GM18861 (cell line): ENCODE measurements at regions not wholly inside any gene's neighbourhood (a gene's known extent, or its start where the extent isn't known, plus 50 kb on each side); places are given as distances from the start of the nearest gene placed in this dataset.

ENCODE experiments used
- ATAC-seq: cut with Tn5 transposase; IDR thresholded peaks from one replicate; pipeline ENCODE4 v1.9.1; 2021; ENCODE audit not compliant: unreplicated experiment

DNA sequence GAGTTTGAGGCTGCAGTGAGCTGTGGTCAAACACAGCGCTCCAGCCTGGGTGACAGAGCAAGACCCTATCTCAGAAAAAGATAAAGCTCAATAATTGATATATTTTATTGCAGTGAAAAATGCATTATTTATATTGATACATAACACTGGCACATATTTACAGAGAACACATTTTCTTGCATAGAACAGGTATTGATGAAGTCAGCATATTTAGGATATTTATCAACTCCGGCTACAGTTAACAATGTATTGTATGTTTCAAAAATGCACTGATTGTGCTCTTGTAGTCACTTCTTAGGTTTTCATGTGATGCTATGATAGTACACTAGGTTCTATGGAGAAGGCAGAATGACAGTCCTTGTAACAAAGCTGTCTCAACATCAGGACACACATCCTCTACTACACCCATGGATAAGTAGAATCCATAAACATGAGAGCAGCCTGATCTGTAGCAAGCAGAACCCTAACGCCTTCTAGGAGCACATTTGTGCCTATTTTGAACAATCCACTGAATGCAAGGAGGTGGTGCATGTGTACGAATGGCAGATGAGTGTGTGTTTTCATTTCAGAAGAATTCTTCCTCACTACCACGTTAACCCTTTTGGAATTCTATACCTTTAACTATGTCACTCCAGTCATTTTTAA, 586.1 kb upstream of the CELF2 start:
- no peak for ATAC-seq

DNA sequence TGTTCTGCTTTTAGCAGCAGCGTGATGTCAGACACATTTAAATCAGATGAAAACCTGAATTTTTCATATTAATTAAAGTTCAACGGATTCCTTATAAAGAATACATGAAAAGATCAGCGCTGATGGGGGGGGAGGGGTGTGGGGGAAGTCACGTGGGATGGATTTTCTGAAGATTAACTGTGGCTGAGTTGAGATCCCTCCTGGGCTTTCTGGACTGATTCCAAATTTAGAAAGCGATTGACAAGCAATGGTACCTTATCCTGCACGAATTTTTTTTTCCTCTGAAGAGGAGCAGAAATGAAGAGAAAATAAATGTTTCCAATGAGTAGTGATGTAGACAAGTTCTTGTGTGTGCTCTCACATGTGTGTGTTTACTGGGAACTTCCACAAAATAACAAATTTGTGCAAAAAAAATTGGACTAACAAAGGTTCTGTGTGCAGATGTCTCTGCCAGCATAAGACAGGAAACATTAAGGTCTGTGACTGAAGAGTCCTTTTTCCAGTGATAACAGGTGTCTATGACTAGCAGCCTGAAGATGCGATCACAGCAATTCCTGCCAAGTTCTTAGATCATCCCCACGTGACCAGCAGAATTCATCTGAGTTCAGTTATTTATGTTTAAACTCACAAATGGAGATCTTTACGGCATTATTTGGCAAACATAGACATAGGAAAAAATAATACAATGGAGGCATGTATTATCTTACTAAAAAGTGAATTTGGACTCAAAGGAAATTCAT, 585.2 kb upstream of the CELF2 start:
- no peak for ATAC-seq

DNA sequence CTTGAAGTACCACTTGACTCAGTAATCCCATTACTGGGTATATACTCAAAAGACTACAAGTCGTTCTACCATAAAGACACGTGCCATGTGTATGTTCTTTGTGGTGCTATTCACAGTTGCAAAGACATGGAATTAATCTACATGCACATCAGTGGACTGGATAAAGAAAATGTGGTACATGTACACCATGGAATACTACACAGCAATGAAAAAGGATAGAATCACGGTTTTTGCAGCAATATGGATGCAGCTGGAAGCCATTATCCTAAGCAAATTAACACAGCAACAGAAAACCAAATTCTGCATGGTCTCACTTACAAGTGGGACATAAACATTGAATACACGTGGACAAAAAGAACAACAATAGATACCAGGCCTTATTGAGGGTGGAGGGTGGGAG, 583.4 kb upstream of the CELF2 start:
- ATAC-seq: no peak

DNA sequence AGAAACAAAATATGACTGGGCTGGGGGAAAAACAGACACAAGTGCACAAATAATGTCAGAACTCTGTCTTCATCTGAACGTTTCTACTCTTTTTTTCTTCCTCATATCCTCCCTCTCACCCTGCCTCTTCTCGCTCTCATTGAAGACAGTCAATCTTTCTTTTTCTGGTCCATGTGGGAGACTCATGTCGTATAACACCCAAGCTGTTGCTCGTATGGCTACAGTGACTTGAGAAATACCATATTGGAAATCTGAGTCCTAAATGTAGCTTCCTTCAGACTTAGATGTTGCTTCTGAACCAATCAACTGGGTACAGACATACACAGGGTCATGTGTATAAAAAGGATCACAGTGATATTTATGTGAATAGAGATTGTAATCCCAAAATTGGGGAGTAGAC, 579.8 kb upstream of the CELF2 start:
- ATAC-seq: no peak

DNA sequence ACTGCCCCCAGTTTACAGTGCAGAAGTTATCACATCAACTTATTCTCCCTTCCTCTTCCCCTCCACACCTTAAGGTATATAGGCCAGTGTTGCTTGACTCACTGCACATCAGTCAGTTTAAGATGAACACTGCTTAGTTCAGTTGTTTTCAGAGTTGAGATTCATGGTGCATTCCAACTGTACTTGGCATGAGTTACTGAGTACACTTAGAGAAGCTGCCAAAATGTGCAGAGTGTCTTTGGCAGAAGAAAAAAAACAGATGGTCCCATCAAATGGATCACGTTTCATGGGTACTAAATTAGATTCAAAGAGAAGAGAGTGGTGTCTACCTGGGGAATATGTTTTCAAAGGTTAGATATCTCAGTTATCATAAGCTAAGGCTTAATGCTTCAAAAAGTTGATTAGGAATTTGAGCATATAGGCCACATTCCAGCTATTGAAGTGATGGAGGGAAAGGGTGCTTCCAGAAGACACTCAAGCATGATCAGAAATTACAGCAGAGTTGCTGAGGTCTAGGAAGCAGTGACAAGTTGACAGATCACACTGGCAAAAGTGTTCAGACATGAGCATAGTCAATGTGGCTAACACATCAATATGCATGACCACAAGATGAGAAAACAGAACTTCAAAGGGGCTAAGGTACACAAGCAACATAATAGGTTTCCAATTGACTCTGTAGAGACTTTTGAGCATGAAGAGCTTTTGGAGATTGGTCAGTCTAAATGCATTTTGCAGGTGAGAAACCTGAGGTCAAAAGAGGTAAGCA, 579.2 kb upstream of the CELF2 start:
- no peak for ATAC-seq

DNA sequence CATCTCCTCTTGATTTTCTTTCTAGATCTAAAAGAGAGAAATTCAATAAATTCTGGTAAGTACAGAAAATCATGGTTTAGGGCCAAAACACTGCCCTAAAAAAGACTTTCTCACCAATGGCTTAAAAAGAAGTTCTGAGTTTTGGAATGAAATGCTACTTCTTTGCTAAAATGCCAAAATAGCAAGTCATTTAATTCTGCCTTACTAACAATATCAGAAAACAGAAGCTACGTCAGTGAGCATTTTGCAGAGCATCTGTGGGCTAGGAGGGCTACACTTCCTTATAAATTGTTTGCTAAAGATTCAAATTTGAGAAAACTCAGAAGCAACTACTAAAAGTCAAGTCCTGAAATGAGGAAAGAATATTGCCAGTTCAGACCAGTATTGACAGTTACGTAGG, 560.8 kb upstream of the CELF2 start:
- ATAC-seq: no peak

DNA sequence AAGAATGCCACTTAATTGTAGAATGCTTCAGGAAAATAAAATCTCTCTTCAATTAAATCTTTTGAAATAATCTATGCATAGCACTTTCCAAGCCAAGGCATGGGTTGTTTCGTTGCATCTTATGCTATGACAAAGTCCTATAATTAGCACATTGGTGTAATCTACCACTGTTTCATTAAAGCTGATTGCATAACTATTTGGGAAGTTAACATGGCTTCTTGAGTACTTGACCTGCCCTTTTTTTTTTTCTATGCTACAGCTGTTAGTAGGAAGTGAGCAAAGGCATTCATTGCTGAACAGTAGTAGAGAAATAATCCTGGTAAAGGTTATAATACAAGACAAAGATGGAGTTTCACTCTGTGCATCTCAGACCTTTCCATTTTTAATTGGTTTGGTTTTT, 557.2 kb upstream of the CELF2 start:
- no peak for ATAC-seq

DNA sequence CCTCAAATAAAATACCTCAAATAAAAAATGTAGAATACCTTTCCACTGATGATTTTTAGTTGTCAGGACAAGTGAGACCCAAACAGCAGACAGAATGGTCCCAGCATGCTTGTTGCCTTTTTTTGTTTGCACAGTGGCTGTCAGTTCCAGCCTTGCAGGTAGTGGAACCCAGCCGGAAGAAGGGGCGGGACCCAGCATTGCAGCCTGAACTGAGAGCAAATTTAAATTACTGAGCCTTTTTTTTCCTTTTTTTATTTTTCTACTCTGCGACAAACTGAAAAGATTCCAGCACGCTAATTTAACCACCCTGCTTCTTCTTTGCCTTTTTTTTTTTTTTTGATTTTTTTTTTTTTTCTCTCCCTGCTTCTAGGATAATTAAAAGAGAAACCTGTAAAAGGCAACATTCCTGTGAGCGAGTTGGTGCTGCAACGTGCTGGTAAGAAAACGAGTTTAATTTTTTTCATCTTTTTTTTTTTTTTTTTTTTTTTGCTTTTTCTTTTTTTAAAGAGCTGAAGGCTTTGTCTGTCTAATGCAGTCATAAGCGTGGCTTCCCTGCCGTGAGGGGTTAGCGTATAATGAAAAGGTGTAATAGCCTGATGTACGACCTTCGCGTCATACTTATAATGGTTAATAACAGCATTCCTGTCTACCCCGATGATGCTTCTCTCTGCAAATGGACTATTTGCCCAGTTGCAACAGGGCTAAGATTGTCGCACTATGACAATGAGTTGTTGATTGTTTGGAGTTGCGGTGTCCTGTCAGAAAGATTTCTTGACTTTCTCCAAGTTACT, 555.3 kb upstream of the CELF2 start:
- ATAC-seq: no peak

DNA sequence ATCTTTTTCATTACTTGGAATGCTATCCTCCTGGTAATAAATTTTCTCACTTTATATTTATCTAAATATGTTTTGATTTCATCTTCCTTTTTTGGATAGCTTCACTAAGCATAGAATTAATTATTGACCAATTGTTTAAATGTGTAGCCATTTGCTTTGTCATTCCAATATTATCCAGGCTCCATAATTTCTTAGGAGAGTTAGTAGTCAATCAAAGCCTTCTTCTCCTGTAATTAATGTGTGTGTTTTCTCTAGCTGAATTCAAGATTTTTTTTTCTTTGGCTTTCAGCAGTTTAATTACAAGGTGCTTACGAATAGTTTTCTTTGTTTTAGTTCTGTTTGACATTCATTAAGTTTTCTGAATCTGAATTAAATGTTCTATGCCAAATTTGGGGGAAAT, 545.9 kb upstream of the CELF2 start:
- no peak for ATAC-seq

DNA sequence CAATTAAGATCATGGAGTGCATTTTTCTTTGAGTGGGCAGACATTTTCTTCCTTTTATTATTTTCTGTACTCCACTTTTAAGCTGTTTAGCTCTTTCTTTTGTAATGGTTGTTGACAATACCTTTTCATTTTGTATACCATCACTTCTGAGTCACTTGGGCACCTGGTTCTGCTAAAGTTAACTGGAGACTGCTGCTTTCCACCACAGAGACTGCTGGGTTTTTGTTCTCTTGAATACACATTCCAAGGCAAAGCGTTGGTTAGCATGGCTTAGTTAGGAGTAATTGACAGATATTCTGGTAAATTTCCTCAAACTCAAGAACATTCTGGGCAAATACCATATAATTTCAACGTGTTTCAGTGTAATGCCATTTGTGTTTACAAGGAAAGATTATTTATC, 541.9 kb upstream of the CELF2 start:
- ATAC-seq: no peak

DNA sequence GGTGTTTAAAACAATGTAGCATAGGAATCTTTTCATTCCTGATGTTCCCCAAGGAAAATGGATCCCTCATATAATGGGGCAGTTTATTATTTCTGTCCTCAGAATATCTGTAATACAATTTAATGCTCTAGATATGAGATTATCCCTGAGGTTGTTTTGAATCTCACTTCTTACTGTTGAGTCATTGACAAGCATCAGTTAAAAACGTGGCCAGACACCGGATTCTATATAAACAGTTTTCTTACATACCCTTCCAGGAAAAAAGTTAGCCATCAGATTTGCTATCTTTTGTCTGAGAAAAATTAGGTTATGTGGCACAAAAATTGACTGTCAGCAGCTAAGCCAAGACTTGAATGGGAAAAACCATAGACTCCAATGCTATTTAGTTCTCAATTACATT, 539.8 kb upstream of the CELF2 start:
- ATAC-seq: no peak

DNA sequence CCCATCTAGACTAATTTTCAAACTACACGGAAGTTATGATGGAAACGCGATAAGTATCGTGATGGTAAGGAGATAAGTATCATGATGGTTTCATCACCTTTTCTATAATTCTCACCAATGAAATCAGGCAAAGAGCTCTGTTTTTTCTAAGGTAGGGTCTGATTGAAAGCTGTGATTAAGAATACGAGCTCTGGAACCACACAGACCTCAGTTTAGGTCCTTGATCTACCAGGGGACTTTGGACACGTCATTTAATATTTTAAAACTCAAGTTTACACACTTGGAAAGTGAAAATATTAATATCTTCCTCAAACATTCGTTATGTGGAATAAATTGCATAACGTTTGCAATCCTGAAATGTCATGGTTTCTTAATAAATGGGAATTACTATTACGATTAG, 538.2 kb upstream of the CELF2 start:
- ATAC-seq: no peak

DNA sequence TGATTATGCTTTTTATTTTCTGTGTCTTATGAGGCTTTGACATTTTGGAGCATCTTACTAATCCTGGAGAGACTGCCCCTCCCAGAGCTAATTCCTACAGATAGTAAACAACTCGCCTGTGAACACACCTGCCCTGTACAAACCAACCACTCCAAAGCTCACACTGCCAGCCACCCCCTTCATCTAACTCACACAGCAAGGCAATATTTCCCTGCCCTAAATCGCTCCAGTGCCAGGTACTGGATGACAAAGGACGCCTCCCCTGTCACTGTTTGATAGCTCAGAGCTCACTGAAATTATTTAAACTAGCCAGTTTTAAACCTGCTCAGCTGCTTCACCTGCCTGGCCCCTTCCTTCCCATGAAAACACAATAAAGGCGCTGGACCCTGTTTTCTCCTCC, 535.1 kb upstream of the CELF2 start:
- ATAC-seq: no peak

DNA sequence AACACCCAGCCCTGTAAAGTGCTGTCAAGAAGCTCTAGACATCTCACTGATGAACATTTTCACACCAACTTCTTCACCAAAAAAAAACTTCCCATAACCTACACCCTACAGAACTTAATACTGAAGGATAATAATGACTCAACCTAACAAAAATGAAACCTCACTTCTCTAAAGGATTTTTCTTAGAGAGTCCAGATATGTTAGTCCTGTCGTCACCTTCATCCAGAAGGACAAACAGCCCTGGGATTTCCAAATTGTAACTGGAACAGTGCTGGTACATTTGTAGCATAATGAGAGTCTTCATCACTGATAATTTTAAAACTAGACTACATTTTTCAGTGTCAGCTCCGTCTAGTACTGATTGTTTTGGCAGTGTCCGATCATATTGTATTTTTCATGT, 528.6 kb upstream of the CELF2 start:
- ATAC-seq: no peak

DNA sequence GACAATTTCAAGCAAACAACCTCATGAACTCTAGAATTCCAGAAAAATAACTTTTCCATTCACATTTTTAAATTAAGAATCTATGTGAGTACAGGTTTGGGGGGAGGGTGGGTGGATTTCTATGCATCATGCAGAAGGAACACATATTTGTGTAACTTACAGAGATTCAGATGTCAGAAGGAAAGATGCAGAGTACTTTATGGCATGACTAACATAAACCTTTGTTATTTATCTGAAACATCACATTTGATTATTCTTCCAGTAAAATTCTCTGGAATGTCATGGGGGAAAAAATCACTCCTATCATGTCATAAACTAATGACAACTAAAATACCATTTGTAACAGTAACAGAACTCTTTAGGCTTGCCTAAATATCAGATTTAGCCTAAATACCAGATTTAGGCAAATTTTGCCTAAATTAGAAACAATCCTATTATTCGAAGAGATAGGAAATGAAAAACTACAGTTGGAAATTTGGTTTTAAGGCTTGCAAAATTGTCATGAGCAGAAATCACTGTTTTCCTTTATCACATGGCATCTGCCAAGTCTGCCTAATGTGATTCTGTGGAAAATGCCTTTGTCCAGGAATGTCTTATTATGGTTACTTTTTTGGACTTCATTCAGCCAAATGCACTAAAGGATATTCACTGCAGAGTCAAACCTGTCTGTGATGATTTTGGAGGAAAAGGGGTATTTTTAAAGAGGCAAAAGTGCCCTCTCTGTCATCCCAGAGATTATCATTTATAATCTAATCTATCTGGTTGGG, 527.7 kb upstream of the CELF2 start:
- ATAC-seq: no peak

DNA sequence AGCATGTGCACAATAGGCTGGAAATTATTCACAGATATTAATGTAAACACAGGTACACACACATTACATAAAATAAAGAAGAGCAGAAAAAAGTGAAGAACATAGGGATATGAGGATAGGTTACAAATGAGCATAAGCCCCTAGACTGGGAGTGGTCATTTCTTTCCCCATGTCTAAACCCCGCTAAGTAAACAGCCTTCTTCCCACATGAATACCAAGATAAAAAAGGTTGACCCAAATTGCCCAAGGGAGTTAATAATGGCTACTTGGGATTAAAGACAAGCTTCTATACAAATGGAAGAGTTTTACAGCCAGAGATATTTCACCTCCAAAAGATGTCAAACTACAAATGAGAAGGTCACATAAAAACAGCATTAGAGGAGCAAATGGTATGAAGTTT, 527.1 kb upstream of the CELF2 start:
- no peak for ATAC-seq

DNA sequence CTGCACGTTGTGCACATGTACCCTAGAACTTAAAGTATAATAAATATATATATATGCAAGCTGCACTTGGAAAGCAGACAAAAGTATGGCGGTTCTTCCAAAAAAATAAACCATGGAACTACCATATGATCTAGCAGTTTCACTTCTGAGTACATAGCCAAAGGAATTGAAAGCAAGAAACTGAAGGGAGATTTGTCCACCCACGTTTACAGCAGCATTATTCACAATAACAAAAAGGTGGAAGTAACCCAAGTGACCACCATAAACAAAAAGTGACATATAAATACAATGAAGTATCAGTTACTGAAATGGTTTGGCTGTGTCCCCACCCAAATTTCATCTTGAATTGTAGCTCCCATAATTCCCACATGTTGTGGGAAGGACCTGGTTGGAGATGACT, 525.3 kb upstream of the CELF2 start:
- ATAC-seq: no peak

DNA sequence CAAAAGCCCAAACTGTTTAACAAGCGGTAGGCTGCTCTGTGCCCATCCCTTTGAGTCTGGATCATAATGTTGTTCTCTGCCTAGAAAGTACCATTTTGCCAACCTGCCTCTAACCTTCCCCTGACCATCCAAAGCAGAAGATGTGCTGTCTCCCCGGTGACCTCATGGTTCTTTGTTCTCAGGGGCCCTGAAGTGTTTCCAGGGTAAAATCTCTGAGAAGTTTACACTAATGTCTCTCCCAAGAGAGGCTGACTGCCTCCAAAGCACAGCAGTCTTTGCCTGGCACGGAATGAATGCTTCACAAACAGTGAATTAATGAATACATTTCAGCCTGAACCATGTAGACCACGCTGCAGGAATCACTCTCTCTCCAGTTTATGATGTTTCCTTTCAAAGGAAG, 523.8 kb upstream of the CELF2 start:
- ATAC-seq: no peak

DNA sequence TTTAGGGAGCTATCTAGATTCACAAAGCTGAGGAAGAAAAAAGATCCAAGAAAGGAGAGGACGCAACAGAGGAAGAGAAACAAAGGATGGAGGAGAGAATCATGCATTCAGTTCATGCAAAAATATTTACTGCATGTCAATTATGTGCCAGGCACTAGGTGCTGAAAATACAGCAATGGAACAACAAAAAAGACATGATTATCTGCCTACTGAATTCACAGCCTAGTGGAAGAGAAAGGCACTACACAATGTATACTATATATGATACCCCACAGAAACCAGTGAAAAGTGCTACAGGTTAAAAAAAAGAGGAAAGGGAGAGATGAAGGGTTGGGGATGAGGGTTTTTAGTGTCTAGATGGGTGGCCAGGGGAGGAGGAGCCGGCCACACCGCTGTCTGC, 520.4 kb upstream of the CELF2 start:
- ATAC-seq: no peak

DNA sequence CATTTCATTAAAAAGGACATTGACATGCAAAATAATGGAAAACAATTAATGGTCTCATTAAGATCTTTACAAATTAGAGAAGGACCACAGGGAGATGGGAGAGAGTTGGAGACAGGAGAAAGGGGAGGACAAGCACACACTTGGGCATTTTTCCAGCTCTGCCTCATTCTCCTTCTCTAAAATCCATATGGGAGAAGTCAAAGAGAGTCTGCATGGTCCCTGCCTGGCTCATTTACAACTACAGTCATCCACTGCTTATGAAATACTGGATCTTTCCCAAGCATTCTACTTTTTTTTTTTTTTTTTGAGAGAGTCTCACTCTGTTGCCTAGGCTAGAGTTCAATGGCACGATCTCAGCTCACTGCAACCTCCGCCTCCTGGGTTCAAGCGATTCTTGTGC, 518.9 kb upstream of the CELF2 start:
- ATAC-seq: no peak

DNA sequence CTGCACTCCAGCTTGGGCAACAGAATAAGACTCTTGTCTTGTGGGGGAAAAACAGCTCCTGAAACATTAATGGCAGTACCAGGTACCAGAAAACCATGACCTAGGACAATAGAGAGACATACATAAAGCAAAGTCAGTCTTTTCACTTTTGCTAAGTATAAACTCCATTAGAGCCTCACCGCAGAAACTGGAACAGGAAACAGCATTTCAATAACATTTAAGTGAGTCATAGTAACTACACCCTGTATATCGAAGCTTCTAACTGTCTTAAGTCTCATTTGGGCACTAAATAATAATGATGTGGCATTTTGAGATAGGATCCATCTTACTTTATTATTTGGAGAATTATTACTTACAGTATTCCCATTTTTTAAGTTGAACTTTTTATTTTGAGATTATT, 517.8 kb upstream of the CELF2 start:
- ATAC-seq: no peak
